Astrocyte (in vitro differentiated cells and primary cell): ENCODE measurements at regions not wholly inside any gene's neighbourhood (a gene's known extent, or its start where the extent isn't known, plus 50 kb on each side); places are given as distances from the start of the nearest gene placed in this dataset.

Experiments
- CTCF ChIP-seq: IDR thresholded peaks from 2 replicates; pipeline ENCODE4 v1.5.1; 2011; ENCODE audit warnings: low read depth, mild to moderate bottlenecking, inconsistent platforms, low read length, moderate library complexity; ENCODE audit not compliant: insufficient read depth
- EZH2 ChIP-seq: IDR thresholded peaks from 2 replicates; pipeline ENCODE4 v1.6.1; 2012; ENCODE audit warnings: mild to moderate bottlenecking, low read length, inconsistent platforms; ENCODE audit not compliant: insufficient read depth

- TF ChIP-seq EZH2 (no peak), CTCF (no peak)
These were observed 807.1 kb upstream of the AMELY start for GRCh38 chrY:7718626-7719025.
